IPS-NIHi11 (cell line): ENCODE measurements at regions not wholly inside any gene's neighbourhood (a gene's known extent, or its start where the extent isn't known, plus 50 kb on each side); places are given as distances from the start of the nearest gene placed in this dataset.

Source experiments
- DNase-seq: peaks from one replicate; pipeline ENCODE4 v3.0.0; 2012; ENCODE audit warnings: mixed read lengths, low spot score

- DNase-seq: no peak
Observed at GRCh38 chr14:100381395-100382105, 58.4 kb downstream of the SLC25A47 start.

GRCh38 chr14:100382106-100382455, 58.9 kb downstream of the SLC25A47 start:
- no peak for DNase-seq

- DNase-seq: peak; percentile 85
Observed at GRCh38 chr14:100383727-100384158, 60.6 kb downstream of the SLC25A47 start.

- DNase-seq: no peak
Observed at GRCh38 chr14:100384277-100384676, 61.1 kb downstream of the SLC25A47 start.

- no peak for DNase-seq
Observed at GRCh38 chr14:100384819-100385813, 62.0 kb downstream of the SLC25A47 start.

GRCh38 chr14:100386121-100386520, 63.0 kb downstream of the SLC25A47 start:
- DNase-seq: no peak

- DNase-seq: no peak
Observed at GRCh38 chr14:100386846-100387245, 63.7 kb downstream of the SLC25A47 start.

GRCh38 chr14:100387450-100387849, 64.3 kb downstream of the SLC25A47 start:
- no peak for DNase-seq

- no peak for DNase-seq
Observed at GRCh38 chr14:100388103-100389054, 65.2 kb downstream of the SLC25A47 start.

GRCh38 chr14:100389497-100390104, 66.5 kb downstream of the SLC25A47 start:
- no peak for DNase-seq

- no peak for DNase-seq
Observed at GRCh38 chr14:100391173-100391572, 68.0 kb downstream of the SLC25A47 start.

- no peak for DNase-seq
Observed at GRCh38 chr14:100391724-100392123, 68.6 kb downstream of the SLC25A47 start.

- DNase-seq: no peak
Observed at GRCh38 chr14:100392356-100392755, 69.2 kb downstream of the SLC25A47 start.

GRCh38 chr14:100393362-100393761, 70.2 kb downstream of the SLC25A47 start:
- DNase-seq: no peak

- DNase-seq: no peak
Observed at GRCh38 chr14:100393906-100394732, 71.0 kb downstream of the SLC25A47 start.

GRCh38 chr14:100394886-100395672, 71.9 kb downstream of the SLC25A47 start:
- DNase-seq: no peak

- DNase-seq: no peak
Observed at GRCh38 chr14:100396266-100396795, 73.2 kb downstream of the SLC25A47 start.

- DNase-seq: no peak
Observed at GRCh38 chr14:100397005-100397404, 73.9 kb downstream of the SLC25A47 start.

GRCh38 chr14:100398044-100398443, 74.9 kb downstream of the SLC25A47 start:
- DNase-seq: no peak
